T-cell (primary cell): ENCODE measurements at regions not wholly inside any gene's neighbourhood (a gene's known extent, or its start where the extent isn't known, plus 50 kb on each side); places are given as distances from the start of the nearest gene placed in this dataset.

Experiments used
- ATAC-seq, 4 experiments: fragments of 200-7000 bp in 3 of 4; fragments of 150-1000 bp in 1 of 4; cut with Tn5 transposase; replicated peaks in 1 of 4; 1 replicate in 3 of 4; 2 replicates in 1 of 4; pipeline ENCODE4 v1.10.0; 2021; ENCODE audit warnings: moderate library complexity in 3 of 4, mild to moderate bottlenecking in 2 of 4, moderate number of reproducible peaks in 1 of 4
- CTCF ChIA-PET, 2 donors: fragments of 300-600 bp; sonication (Branson Sonifier 250); formaldehyde crosslinking; loops; one replicate each; lab custom pipeline; 2022; ENCODE audit warnings: antibody characterized with exemption in 2 of 2; lab: Charles Lee
- POLR2A ChIA-PET, 2 donors: fragments of 300-600 bp; sonication (Branson Sonifier 250); formaldehyde crosslinking; loops; one replicate each; lab custom pipeline; 2022; ENCODE audit warnings: antibody characterized with exemption in 2 of 2; lab: Charles Lee
- DNase-seq, 35 experiments: peaks; one replicate each; pipeline versions ENCODE4 v3.0.0 to v3.0.0-alpha.2; 2013 to 2023
- H3K27ac ChIP-seq: one replicate; pipeline ENCODE4 v1.5.1; 2013; ENCODE audit warnings: low read length
- H3K27me3 ChIP-seq, 2 experiments: replicated peaks in 1 of 2; 1 replicate in 1 of 2; 2 replicates in 1 of 2; pipeline versions ENCODE4 v1.6.1 to v1.7.0; 2013; ENCODE audit warnings: low read length in 1 of 2, mixed read lengths in 1 of 2; ENCODE audit not compliant: control insufficient read depth in 2 of 2, insufficient read depth in 2 of 2; ENCODE audit errors: extremely low read depth in 1 of 2
- H3K36me3 ChIP-seq, 2 donors: 1 replicate in 1 of 2; 2 replicates in 1 of 2; pipeline versions ENCODE4 v1.6.1 to v1.7.0; 2013; ENCODE audit warnings: low read length in 1 of 2; ENCODE audit not compliant: control insufficient read depth in 2 of 2, insufficient read depth in 1 of 2; ENCODE audit errors: extremely low read depth in 1 of 2
- H3K4me1 ChIP-seq, 2 experiments: 1 replicate in 1 of 2; 2 replicates in 1 of 2; pipeline versions ENCODE4 v1.6.1 to v1.7.0; 2013; ENCODE audit warnings: low read length in 2 of 2, mixed read lengths in 1 of 2; ENCODE audit not compliant: insufficient read depth in 2 of 2, control insufficient read depth in 1 of 2; ENCODE audit errors: extremely low read depth in 1 of 2
- H3K4me3 ChIP-seq, 2 donors: 1 replicate in 1 of 2; 2 replicates in 1 of 2; pipeline versions ENCODE4 v1.5.1 to v1.7.0; 2013; ENCODE audit warnings: mild to moderate bottlenecking in 2 of 2, low read length in 1 of 2, moderate library complexity in 1 of 2; ENCODE audit not compliant: control insufficient read depth in 1 of 2; ENCODE audit errors: extremely low read depth in 1 of 2
- H3K9me3 ChIP-seq: 2 replicates; pipeline ENCODE4 v1.7.0; 2013
- H3K27ac Mint-ChIP-seq, 2 donors: one replicate each; pipeline ENCODE4 v1.8.0; 2020 to 2021; ENCODE audit warnings: mild to moderate bottlenecking in 2 of 2, mixed read lengths in 2 of 2
- H3K27me3 Mint-ChIP-seq, 2 donors: one replicate each; pipeline ENCODE4 v1.8.0; 2021 to 2022; ENCODE audit warnings: mixed read lengths in 2 of 2
- H3K36me3 Mint-ChIP-seq: one replicate; pipeline ENCODE4 v1.8.0; 2021; ENCODE audit warnings: mixed read lengths
- H3K4me1 Mint-ChIP-seq, 3 donors: one replicate each; pipeline ENCODE4 v1.8.0; 2020 to 2022; ENCODE audit warnings: mixed read lengths in 3 of 3, mild to moderate bottlenecking in 1 of 3
- H3K4me3 Mint-ChIP-seq, 3 donors: one replicate each; pipeline ENCODE4 v1.8.0; 2020 to 2022; ENCODE audit warnings: mild to moderate bottlenecking in 3 of 3, mixed read lengths in 3 of 3, moderate library complexity in 3 of 3
- H3K9me3 Mint-ChIP-seq, 3 donors: one replicate each; pipeline ENCODE4 v1.8.0; 2020 to 2022; ENCODE audit warnings: mixed read lengths in 3 of 3
- WGBS: methylation state at CpG from one replicate; pipeline ENCODE4 v1.1.5; 2013; ENCODE audit warnings: missing lambda C conversion rate; ENCODE audit not compliant: insufficient coverage; 5-methylcytosine and 5-hydroxymethylcytosine counted together

DNA sequence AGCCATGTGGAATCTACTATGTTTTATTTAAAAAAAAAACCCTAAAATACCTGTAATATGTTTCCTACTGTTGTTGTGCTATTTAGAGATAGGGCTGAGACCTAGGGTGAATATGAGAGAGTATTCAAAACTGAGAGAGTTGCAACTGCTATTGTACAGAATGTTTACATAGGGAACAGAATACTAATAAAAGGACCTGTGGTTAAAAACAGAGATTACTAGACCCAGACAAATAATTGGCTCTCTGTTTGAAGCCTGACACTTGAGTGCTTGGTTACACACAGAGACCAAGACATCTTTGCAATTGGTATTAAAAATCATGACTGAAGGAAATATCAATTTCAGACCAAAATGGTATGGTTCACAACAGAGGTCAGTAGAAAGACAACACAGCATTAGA, 278.9 kb upstream of the GIMD1 start:
- H3K9me3 Mint-ChIP-seq: peaks cover 5 to 9% (median 6%) of the 10 kb centered on the region in 3 donors
- CTCF ChIA-PET: no interaction called here

DNA sequence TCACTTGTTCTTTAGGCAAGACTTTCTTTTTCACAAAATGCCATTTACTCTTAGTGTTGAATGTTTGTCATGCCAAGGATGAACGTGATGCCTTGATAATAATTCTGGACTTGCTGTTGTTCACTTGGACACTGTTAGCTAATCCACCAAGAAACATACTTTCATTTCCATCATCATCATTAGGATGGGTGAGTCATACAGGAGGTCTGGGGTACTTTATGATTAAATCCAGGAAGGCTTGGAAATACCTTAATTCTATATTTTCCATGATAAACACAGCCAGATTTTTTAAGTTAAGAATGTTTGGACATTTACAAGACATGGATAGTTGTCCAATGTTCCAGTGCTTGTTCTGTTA, 260.7 kb upstream of the GIMD1 start:
- no peak for DNase-seq
- H3K36me3 ChIP-seq: no peaks in the 10 kb centered on the region
- WGBS: no CpG with 5 or more reads among the region's 1 CpG
- no peaks in the 10 kb centered on the region for H3K4me1 Mint-ChIP-seq
- H3K36me3 Mint-ChIP-seq: no peaks in the 10 kb centered on the region
- H3K4me1 ChIP-seq: no peaks in the 10 kb centered on the region
- ChIA-PET POLR2A (no interaction called here), CTCF (no interaction called here)
- H3K27ac ChIP-seq: no peak overlapping the region
- H3K4me3 ChIP-seq: no peak overlapping the region
- no peaks in the 10 kb centered on the region for H3K9me3 ChIP-seq
- no peaks in the 10 kb centered on the region for H3K27me3 Mint-ChIP-seq
- peaks cover 0 to 12% (median 0%) of the 10 kb centered on the region in 3 donors for H3K9me3 Mint-ChIP-seq
- ATAC-seq: no peak
- H3K4me3 Mint-ChIP-seq: no peak overlapping the region
- no peaks in the 10 kb centered on the region for H3K27me3 ChIP-seq
- no peak overlapping the region for H3K27ac Mint-ChIP-seq

More for the DNA sequence above, 278.9 kb upstream of the GIMD1 start:
- DNase-seq (no peak), ATAC-seq (no peak)
- H3K27ac Mint-ChIP-seq: no peak overlapping the region
- no peak overlapping the region for H3K4me3 Mint-ChIP-seq
- no peak overlapping the region for H3K4me3 ChIP-seq
- H3K27ac ChIP-seq: no peak overlapping the region
- no peaks in the 10 kb centered on the region for H3K9me3 ChIP-seq
- no peaks in the 10 kb centered on the region for H3K4me1 ChIP-seq
- no peaks in the 10 kb centered on the region for H3K4me1 Mint-ChIP-seq
- no peaks in the 10 kb centered on the region for H3K36me3 Mint-ChIP-seq
- H3K36me3 ChIP-seq: no peaks in the 10 kb centered on the region
- H3K27me3 Mint-ChIP-seq: no peaks in the 10 kb centered on the region
- no peaks in the 10 kb centered on the region for H3K27me3 ChIP-seq
- POLR2A ChIA-PET: no interaction called here

DNA sequence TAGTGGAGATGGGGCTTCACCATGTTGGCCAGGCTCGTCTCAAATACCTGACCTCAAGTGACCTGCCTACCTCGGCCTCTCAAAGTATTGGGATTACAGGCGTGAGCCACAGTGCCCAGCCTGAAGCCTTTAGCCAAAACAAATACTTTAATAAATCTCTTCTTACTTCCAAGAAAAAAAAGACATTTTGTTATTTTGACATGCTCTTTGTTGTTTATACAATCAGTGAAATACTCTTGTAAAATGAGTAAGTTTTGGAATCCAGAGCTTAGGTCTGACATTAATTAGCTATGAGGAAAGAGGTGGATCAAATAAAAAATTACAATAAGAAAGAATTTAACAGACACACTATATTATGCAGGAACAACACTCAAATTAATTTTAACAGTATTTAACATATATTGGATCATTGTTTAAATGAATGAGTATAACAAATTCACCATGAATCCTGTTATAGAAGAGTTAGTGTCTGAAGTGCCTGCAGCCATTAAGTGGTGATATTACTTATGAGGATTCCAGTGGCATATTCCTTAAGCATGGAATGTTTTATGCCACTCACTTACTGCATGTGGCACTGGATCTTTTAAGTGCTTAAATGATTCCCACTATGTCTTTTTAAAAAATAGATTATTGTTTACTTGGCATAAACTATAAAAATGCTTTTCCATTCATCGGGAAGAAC, 260.1 kb upstream of the GIMD1 start:
- ATAC-seq: no peak
- Histone ChIP-seq H3K9me3 (no peaks in the 10 kb centered on the region), H3K4me3 (no peak overlapping the region), H3K27me3 (no peaks in the 10 kb centered on the region), H3K27ac (no peak overlapping the region), H3K4me1 (no peaks in the 10 kb centered on the region), H3K36me3 (no peaks in the 10 kb centered on the region)
- Mint-ChIP-seq H3K9me3 (peaks cover 0 to 12% (median 0%) of the 10 kb centered on the region in 3 donors), H3K4me1 (no peaks in the 10 kb centered on the region), H3K4me3 (no peak overlapping the region), H3K27ac (no peak overlapping the region), H3K27me3 (no peaks in the 10 kb centered on the region), H3K36me3 (no peaks in the 10 kb centered on the region)
- no peak for DNase-seq
- ChIA-PET CTCF (no interaction called here), POLR2A (no interaction called here)
- WGBS: 66% methylated on average over 3 of the region's 4 CpGs

DNA sequence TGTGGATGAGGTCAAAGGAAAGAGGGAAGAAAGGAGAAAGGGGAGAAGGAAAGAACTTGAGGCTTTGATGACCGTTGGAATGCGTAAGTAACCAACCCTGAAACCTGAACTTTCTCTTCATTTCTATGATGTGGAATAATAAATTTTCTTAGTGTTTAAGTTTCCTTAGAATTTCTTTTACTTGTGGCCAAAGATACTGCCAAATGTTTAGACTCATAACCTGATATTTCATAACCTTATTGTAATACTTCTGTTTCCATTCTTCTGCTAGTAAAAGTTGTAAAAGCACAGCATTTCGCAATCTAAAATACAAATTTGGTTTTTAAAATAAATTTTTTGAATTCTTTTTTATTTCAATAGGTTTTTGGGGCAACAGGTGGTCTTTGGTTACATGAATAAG, 258.5 kb upstream of the GIMD1 start:
- H3K27ac Mint-ChIP-seq: no peak overlapping the region
- H3K36me3 Mint-ChIP-seq: no peaks in the 10 kb centered on the region
- H3K27ac ChIP-seq: no peak overlapping the region
- ATAC-seq (no peak), DNase-seq (no peak)
- H3K9me3 ChIP-seq: no peaks in the 10 kb centered on the region
- no peak overlapping the region for H3K4me3 Mint-ChIP-seq
- ChIA-PET CTCF (no interaction called here), POLR2A (no interaction called here)
- H3K27me3 Mint-ChIP-seq: no peaks in the 10 kb centered on the region
- H3K36me3 ChIP-seq: no peaks in the 10 kb centered on the region
- no peaks in the 10 kb centered on the region for H3K4me1 ChIP-seq
- WGBS: no CpG with 5 or more reads among the region's 3 CpGs
- H3K4me3 ChIP-seq: no peak overlapping the region
- H3K4me1 Mint-ChIP-seq: no peaks in the 10 kb centered on the region
- H3K27me3 ChIP-seq: no peaks in the 10 kb centered on the region
- peaks cover 0 to 7% (median 0%) of the 10 kb centered on the region in 3 donors for H3K9me3 Mint-ChIP-seq

DNA sequence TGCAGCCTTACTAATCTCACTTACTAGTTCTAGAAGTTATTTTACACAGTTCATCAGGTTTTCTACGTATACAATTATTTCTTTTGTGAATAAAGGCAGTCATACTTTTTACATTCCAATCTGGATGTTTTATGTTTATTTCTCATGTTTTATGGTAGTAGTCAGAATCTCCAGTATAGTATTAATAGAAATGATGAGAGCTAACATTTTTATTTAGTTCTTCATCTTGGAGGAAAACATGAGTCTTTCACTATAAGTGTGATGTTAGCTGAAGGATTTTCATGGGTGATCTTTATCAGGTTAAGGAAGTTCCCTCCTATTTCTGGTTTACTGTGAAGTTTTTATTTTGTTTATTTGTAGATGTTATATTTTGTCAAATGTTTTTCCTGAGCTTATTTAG, 256.1 kb upstream of the GIMD1 start:
- no peak overlapping the region for H3K4me3 ChIP-seq
- H3K27me3 ChIP-seq: no peaks in the 10 kb centered on the region
- H3K27me3 Mint-ChIP-seq: no peaks in the 10 kb centered on the region
- no peaks in the 10 kb centered on the region for H3K4me1 ChIP-seq
- H3K36me3 Mint-ChIP-seq: no peaks in the 10 kb centered on the region
- no CpG with 5 or more reads among the region's 1 CpG for WGBS
- no peak for DNase-seq
- ChIA-PET POLR2A (no interaction called here), CTCF (no interaction called here)
- no peak for ATAC-seq
- no peaks in the 10 kb centered on the region for H3K4me1 Mint-ChIP-seq
- no peak overlapping the region for H3K4me3 Mint-ChIP-seq
- H3K9me3 Mint-ChIP-seq: peaks cover 0 to 4% (median 0%) of the 10 kb centered on the region in 3 donors
- H3K27ac Mint-ChIP-seq: no peak overlapping the region
- no peaks in the 10 kb centered on the region for H3K9me3 ChIP-seq
- H3K27ac ChIP-seq: no peak overlapping the region
- H3K36me3 ChIP-seq: no peaks in the 10 kb centered on the region

DNA sequence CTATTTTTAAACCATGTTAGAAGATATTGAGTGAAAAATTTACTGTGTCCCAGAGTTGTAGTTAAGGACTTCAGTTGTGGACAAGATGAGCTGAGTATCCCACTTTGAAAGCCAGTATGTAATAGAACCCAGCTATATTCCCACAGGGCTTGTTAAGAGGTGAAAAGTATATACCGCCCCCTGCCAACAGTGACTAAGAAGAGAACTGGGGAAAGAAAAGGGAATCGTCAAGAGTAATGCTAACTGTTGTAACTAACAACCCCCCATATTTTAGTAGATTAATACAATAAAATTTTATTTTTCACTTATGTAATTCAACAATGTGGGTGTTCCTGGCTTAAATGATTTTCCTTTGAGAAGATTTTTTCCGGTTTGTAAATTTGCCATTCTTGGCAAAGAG, 250.4 kb upstream of the GIMD1 start:
- H3K9me3 Mint-ChIP-seq: no peaks in the 10 kb centered on the region
- H3K27me3 Mint-ChIP-seq: no peaks in the 10 kb centered on the region
- H3K9me3 ChIP-seq: no peaks in the 10 kb centered on the region
- no peaks in the 10 kb centered on the region for H3K36me3 Mint-ChIP-seq
- DNase-seq (no peak), ATAC-seq (no peak)
- no peaks in the 10 kb centered on the region for H3K36me3 ChIP-seq
- no peaks in the 10 kb centered on the region for H3K27me3 ChIP-seq
- H3K4me3 ChIP-seq: no peak overlapping the region
- 40% methylated on average over 1 of the region's 3 CpGs for WGBS
- no peak overlapping the region for H3K27ac ChIP-seq
- H3K27ac Mint-ChIP-seq: no peak overlapping the region
- POLR2A ChIA-PET: no interaction called here
- H3K4me3 Mint-ChIP-seq: no peak overlapping the region
- CTCF ChIA-PET: no interaction called here
- H3K4me1 ChIP-seq: no peaks in the 10 kb centered on the region
- H3K4me1 Mint-ChIP-seq: no peaks in the 10 kb centered on the region

DNA sequence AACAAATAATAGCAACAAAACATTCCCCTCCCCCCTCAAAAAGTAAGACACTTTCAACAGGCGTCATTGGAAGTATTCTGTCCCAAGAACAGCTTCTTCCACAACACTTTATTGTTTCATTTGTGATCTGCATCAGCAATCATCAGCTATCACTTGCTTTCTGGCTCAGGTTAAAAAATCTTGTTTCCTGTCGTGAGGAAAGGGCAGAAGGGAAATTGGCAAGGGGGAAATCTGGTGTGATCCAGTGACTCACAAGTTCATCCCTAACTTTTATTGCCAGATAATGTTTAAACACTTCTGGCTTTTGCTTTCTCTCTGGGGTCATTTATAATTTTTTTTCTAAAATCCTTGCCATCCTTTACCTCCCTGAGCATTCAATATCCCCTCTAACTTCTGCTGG, 247.4 kb upstream of the GIMD1 start:
- DNase-seq (no peak), ATAC-seq (no peak)
- H3K9me3 Mint-ChIP-seq: peaks cover 2 to 10% (median 3%) of the 10 kb centered on the region in 3 donors
- no peak overlapping the region for H3K4me3 Mint-ChIP-seq
- ChIA-PET CTCF (no interaction called here), POLR2A (no interaction called here)
- Histone ChIP-seq H3K27ac (no peak overlapping the region), H3K36me3 (no peaks in the 10 kb centered on the region), H3K4me1 (no peaks in the 10 kb centered on the region), H3K27me3 (no peaks in the 10 kb centered on the region), H3K9me3 (no peaks in the 10 kb centered on the region), H3K4me3 (no peak overlapping the region)
- H3K27me3 Mint-ChIP-seq: no peaks in the 10 kb centered on the region
- WGBS: no CpG with 5 or more reads among the region's 2 CpGs
- no peak overlapping the region for H3K27ac Mint-ChIP-seq
- H3K4me1 Mint-ChIP-seq: no peaks in the 10 kb centered on the region
- H3K36me3 Mint-ChIP-seq: no peaks in the 10 kb centered on the region
